AG04450 (cell line): ENCODE measurements at regions not wholly inside any gene's neighbourhood (a gene's known extent, or its start where the extent isn't known, plus 50 kb on each side); places are given as distances from the start of the nearest gene placed in this dataset.

ENCODE experiments used
- CTCF ChIA-PET: fragments of 300-600, 350-600 bp; formaldehyde crosslinking; extraction: SDS; loops from one replicate; lab custom pipeline; 2022; ENCODE audit warnings: antibody characterized with exemption, inconsistent platforms; lab: Charles Lee
- POLR2A ChIA-PET: fragments of 350-600 bp; formaldehyde crosslinking; extraction: SDS; loops from one replicate; lab custom pipeline; 2021; ENCODE audit warnings: antibody characterized with exemption, inconsistent platforms; lab: Yijun Ruan, JAX
- DNase-seq: peaks from one replicate; pipeline ENCODE4 v3.0.0-alpha.2; 2011; ENCODE audit warnings: low read depth, low spot score
- H3K27ac ChIP-seq: one replicate; pipeline ENCODE4 v1.5.1; 2012; ENCODE audit warnings: low read depth, low read length, control low read depth
- H3K27me3 ChIP-seq: one replicate; pipeline ENCODE4 v1.6.0; 2012; ENCODE audit warnings: low read length; ENCODE audit not compliant: control insufficient read depth, insufficient read depth
- H3K4me3 ChIP-seq: 2 replicates; pipeline ENCODE4 v1.5.1; 2011; ENCODE audit warnings: mild to moderate bottlenecking, low read depth, low read length, control low read depth
- H3K9me3 ChIP-seq: 2 replicates; pipeline ENCODE4 v1.5.1; 2012; ENCODE audit warnings: low read length; ENCODE audit not compliant: control insufficient read depth, insufficient read depth
- CTCF ChIP-seq: IDR thresholded peaks from 2 replicates; pipeline ENCODE4 v1.5.1; 2011; ENCODE audit warnings: low read depth, low read length, control low read depth, inconsistent platforms

- Histone ChIP-seq H3K4me3 (no peak overlapping the region), H3K27ac (no peak overlapping the region), H3K9me3 (no peaks in the 10 kb centered on the region), H3K27me3 (no peaks in the 10 kb centered on the region)
- no peak for DNase-seq
- ChIA-PET POLR2A (no interaction called here), CTCF (no interaction called here)
- TF ChIP-seq CTCF = no peak
Observed at GRCh38 chr2:40507432-40507831, 55.5 kb upstream of the SLC8A1 start.

- Histone ChIP-seq H3K27me3 (no peaks in the 10 kb centered on the region), H3K4me3 (no peak overlapping the region), H3K9me3 (no peaks in the 10 kb centered on the region), H3K27ac (no peak overlapping the region)
- ChIA-PET CTCF (interaction anchor here (1.3 to 1.8 kb wide), 2 partner anchors 23 to 249 kb away, joined by 3 to 7 read pairs; no protein-coding TSS in a partner anchor), POLR2A (no interaction called here)
- no peak for TF ChIP-seq CTCF
- DNase-seq = no peak
Observed at GRCh38 chr2:40510304-40510703, 58.4 kb upstream of the SLC8A1 start.

- H3K4me3 ChIP-seq = peak overlapping the region; percentile 27
- H3K9me3 ChIP-seq = no peaks in the 10 kb centered on the region
- no peak for TF ChIP-seq CTCF
- H3K27me3 ChIP-seq = no peaks in the 10 kb centered on the region
- peak; percentile 49 for DNase-seq
- H3K27ac ChIP-seq = no peak overlapping the region
- POLR2A ChIA-PET = interaction anchor here (0.5 kb wide), 1 partner anchor 1552 kb away, joined by 5 read pairs; no protein-coding TSS in a partner anchor
- CTCF ChIA-PET = interaction anchor here (1.0 to 2.0 kb wide), 5 partner anchors 14 to 267 kb away, joined by 3 to 8 read pairs (median 4); no protein-coding TSS in a partner anchor
Observed at GRCh38 chr2:40511661-40512213, 59.8 kb upstream of the SLC8A1 start.

GRCh38 chr2:40512256-40512655 lies 60.4 kb upstream of the SLC8A1 start:
- ChIA-PET POLR2A (no interaction called here), CTCF (interaction anchor here (0.6 to 2.0 kb wide), 5 partner anchors 14 to 267 kb away, joined by 3 to 8 read pairs (median 4); no protein-coding TSS in a partner anchor)
- no peaks in the 10 kb centered on the region for H3K9me3 ChIP-seq
- no peak overlapping the region for H3K4me3 ChIP-seq
- TF ChIP-seq CTCF = no peak
- no peak for DNase-seq
- H3K27ac ChIP-seq = no peak overlapping the region
- no peaks in the 10 kb centered on the region for H3K27me3 ChIP-seq

- ChIA-PET CTCF (interaction anchor here (0.6 to 2.0 kb wide), 4 partner anchors 15 to 268 kb away, joined by 4 to 8 read pairs (median 4); no protein-coding TSS in a partner anchor), POLR2A (no interaction called here)
- Histone ChIP-seq H3K9me3 (no peaks in the 10 kb centered on the region), H3K27me3 (no peaks in the 10 kb centered on the region), H3K27ac (no peak overlapping the region), H3K4me3 (no peak overlapping the region)
- no peak for DNase-seq
- TF ChIP-seq CTCF = no peak
Observed at GRCh38 chr2:40513201-40513600, 61.3 kb upstream of the SLC8A1 start.
